ENCODE measurements at regions not wholly inside any gene's neighbourhood (a gene's known extent, or its start where the extent isn't known, plus 50 kb on each side); places are given as distances from the start of the nearest gene placed in this dataset.

DNA sequence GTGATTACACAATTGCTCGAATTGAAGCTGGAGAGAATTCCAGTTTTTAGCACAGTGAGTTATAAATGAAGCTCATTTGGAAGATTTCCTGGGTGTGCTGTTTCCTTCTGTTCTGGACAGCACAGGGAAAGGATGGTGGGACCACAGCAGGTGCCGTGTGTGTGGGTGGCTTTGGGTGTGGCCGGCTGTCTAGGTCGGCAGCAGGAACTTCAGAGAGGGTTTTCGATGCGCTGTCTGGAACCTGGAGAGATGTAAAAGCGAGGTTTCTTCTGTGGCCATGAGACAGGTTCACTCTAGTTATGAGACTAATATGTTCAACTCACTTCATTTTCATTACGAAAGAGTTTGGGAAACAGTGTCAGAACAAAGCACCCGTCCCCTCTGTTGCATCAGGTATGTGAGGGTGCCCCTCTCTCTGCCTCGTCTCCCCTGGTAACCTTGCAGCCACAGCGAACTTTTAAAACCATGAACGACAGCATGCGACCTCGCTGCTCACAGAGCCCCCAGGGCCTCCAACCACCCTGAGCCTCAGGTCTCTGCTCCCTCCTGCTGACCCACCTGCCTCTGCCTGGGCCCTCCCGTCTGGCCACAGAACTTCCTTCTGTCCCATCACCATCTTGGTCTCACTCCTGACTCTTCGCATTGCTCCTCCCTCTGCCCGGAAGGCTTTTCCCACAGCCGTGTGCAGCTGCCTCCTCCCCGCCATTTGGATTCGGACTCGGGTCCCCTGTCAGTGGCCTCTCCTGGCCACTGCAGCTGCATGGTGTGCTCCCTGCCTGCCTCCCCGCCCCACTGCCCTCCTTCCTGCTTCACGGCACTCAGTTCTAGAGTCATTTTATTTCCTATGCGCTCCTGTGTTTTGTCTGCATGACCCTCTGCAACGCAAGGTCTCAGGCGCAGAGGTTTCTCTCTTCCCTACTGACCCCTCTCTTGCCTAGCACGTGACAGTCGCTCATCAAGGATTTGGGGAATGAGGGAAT is 151.2 kb downstream of the NDUFA10 start:
- Histone ChIP-seq H4K20me1 (ENCODE audit: low read depth) (no peaks in the 10 kb centered on the region), H3K27ac (no peak overlapping the region), H3K79me2 (ENCODE audit: low read depth) (no peaks in the 10 kb centered on the region), H3F3A (ENCODE audit: low read depth) (no peaks in the 10 kb centered on the region), H3K9ac (no peak overlapping the region), H3K4me1 (no peaks in the 10 kb centered on the region), H3K36me3 (no peaks in the 10 kb centered on the region), H3K4me3 (no peak overlapping the region), H2AFZ (replicated peaks) (no peak overlapping the region), H3K9me3 (ENCODE audit: low read depth) (no peaks in the 10 kb centered on the region), H3K27me3 (no peaks in the 10 kb centered on the region), H3K4me2 (no peak overlapping the region)
- no peaks in the 10 kb centered on the region for H3K9me3 Mint-ChIP-seq
- no peak for TF ChIP-seq EZH2 (IDR thresholded peaks at IDR 0.05)
- TF ChIP-seq, protein P1, sequence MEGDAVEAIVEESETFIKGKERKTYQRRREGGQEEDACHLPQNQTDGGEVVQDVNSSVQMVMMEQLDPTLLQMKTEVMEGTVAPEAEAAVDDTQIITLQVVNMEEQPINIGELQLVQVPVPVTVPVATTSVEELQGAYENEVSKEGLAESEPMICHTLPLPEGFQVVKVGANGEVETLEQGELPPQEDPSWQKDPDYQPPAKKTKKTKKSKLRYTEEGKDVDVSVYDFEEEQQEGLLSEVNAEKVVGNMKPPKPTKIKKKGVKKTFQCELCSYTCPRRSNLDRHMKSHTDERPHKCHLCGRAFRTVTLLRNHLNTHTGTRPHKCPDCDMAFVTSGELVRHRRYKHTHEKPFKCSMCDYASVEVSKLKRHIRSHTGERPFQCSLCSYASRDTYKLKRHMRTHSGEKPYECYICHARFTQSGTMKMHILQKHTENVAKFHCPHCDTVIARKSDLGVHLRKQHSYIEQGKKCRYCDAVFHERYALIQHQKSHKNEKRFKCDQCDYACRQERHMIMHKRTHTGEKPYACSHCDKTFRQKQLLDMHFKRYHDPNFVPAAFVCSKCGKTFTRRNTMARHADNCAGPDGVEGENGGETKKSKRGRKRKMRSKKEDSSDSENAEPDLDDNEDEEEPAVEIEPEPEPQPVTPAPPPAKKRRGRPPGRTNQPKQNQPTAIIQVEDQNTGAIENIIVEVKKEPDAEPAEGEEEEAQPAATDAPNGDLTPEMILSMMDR (IDR thresholded peaks at IDR 0.05): no peak
- no peak for TF ChIP-seq EZH2phosphoT487 (IDR thresholded peaks at IDR 0.05)
- H3K4me1 Mint-ChIP-seq: peaks cover 3% of the 10 kb centered on the region
- DNase-seq (ENCODE audit: low spot score): no peak
- H3K27me3 Mint-ChIP-seq (ENCODE audit: insufficient read depth, low read depth): peaks cover 2% of the 10 kb centered on the region
- no peak overlapping the region for H3K4me3 Mint-ChIP-seq
- H3K27ac Mint-ChIP-seq: no peak overlapping the region
- no peaks in the 10 kb centered on the region for H3K36me3 Mint-ChIP-seq

DNA sequence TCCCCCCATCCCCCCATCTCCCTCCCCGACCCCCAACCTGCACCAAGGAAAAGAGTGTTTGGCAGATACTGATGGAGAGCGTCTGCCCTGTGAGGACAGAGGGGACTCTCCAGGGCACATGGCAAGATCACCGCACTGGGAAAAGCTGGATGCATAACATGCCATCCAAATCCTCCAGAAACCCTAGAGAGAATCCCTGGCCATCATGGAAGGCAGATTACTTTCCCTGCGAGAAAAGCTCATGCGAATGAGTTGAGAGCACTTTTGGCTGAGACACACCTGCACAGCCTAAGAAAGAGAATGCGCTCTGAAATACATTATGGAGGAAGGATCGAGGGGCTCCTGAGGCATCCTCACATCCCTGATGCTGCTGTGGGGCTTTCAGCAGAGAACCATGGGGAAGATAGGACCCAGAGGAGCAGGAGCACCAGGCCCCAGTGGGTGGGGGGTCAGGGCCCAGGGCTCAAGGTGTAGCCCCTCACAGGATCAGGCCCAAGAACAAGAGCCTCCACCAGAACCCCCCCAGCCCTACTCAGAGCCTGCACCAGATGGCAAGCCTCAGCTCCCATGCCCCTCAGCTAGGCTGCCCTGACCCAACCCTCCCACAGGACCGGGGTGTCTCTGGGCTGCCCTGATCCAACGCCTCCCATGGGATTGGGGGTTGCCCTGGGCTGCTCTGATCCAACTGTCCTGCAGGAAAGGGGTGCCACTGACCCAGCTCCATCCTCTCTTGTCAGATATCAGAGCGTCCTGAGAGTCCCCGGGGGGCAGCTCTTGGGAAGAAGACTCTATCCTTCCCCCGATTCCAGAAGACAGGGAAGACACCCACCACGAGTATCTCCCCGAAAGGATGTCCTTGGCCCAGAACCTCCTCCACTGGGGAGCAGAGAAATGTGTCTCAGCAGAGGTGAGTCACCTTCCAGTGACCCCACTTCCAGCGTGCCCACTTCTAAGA is 153.4 kb downstream of the NDUFA10 start:
- H3K27me3 ChIP-seq: no peaks in the 10 kb centered on the region
- no peak for TF ChIP-seq EZH2 (IDR thresholded peaks at IDR 0.05)
- no peak for TF ChIP-seq EZH2phosphoT487 (IDR thresholded peaks at IDR 0.05)
- TF ChIP-seq, protein P1 (IDR thresholded peaks at IDR 0.05): no peak
- no peak overlapping the region for H3K9ac ChIP-seq
- H3K4me1 Mint-ChIP-seq: peaks cover 3% of the 10 kb centered on the region
- no peaks in the 10 kb centered on the region for H4K20me1 ChIP-seq (ENCODE audit: low read depth)
- H2AFZ ChIP-seq (replicated peaks): no peak overlapping the region
- peaks cover 2% of the 10 kb centered on the region for H3K27me3 Mint-ChIP-seq (ENCODE audit: insufficient read depth, low read depth)
- H3K27ac ChIP-seq: no peak overlapping the region
- H3K36me3 ChIP-seq: no peaks in the 10 kb centered on the region
- H3K4me1 ChIP-seq: no peaks in the 10 kb centered on the region
- H3K4me3 ChIP-seq: no peak overlapping the region
- H3K4me3 Mint-ChIP-seq: no peak overlapping the region
- peaks cover 21% of the 10 kb centered on the region for H3F3A ChIP-seq (ENCODE audit: low read depth)
- DNase-seq (ENCODE audit: low spot score): no peak
- H3K36me3 Mint-ChIP-seq: no peaks in the 10 kb centered on the region
- no peak overlapping the region for H3K27ac Mint-ChIP-seq
- H3K9me3 ChIP-seq (ENCODE audit: low read depth): no peaks in the 10 kb centered on the region
- no peaks in the 10 kb centered on the region for H3K9me3 Mint-ChIP-seq
- H3K79me2 ChIP-seq (ENCODE audit: low read depth): no peaks in the 10 kb centered on the region
- H3K4me2 ChIP-seq: no peak overlapping the region

DNA sequence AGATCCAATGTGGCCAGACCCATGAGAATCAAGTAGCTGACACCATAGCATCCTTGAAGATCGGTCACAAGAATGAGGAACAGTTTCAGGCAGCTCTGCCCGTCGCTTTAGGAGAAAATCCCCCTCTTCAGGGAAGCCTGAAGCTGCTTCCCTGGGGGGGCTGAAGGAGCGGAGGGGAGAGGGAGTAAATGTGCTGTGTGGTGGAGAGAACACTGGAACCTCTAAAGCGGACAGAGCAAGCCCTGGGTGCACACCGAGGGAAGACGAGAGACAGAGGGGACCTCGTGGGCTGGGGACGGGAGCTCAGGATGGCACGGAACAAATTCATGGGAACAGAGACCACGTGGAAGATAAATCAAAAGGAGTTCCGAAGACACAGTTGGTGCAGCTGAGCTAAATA is 154.3 kb downstream of the NDUFA10 start:
- Mint-ChIP-seq H3K36me3 (no peaks in the 10 kb centered on the region), H3K27ac (no peak overlapping the region), H3K9me3 (no peaks in the 10 kb centered on the region), H3K4me3 (no peak overlapping the region), H3K4me1 (peaks cover 3% of the 10 kb centered on the region), H3K27me3 (ENCODE audit: insufficient read depth, low read depth) (peaks cover 2% of the 10 kb centered on the region)
- no peak overlapping the region for H3K27ac ChIP-seq
- TF ChIP-seq EZH2phosphoT487 (IDR thresholded peaks at IDR 0.05): no peak
- TF ChIP-seq, protein P1 (IDR thresholded peaks at IDR 0.05): no peak
- no peak for TF ChIP-seq EZH2 (IDR thresholded peaks at IDR 0.05)
- H3K9ac ChIP-seq: no peak overlapping the region
- no peaks in the 10 kb centered on the region for H3K4me1 ChIP-seq
- no peaks in the 10 kb centered on the region for H3K9me3 ChIP-seq (ENCODE audit: low read depth)
- peaks cover 30% of the 10 kb centered on the region for H3F3A ChIP-seq (ENCODE audit: low read depth)
- no peak overlapping the region for H2AFZ ChIP-seq (replicated peaks)
- H3K79me2 ChIP-seq (ENCODE audit: low read depth): no peaks in the 10 kb centered on the region
- no peak overlapping the region for H3K4me2 ChIP-seq
- no peaks in the 10 kb centered on the region for H3K36me3 ChIP-seq
- DNase-seq (ENCODE audit: low spot score): no peak
- H3K27me3 ChIP-seq: no peaks in the 10 kb centered on the region
- no peaks in the 10 kb centered on the region for H4K20me1 ChIP-seq (ENCODE audit: low read depth)
- H3K4me3 ChIP-seq: no peak overlapping the region

Data from neural progenitor cell (in vitro differentiated cells).